Transverse colon (tissue), 3 donors: ENCODE measurements at regions not wholly inside any gene's neighbourhood (a gene's known extent, or its start where the extent isn't known, plus 50 kb on each side); places are given as distances from the start of the nearest gene placed in this dataset.
"Not testable (repeated sequence)": the region's sequence is repeated elsewhere in the genome, so short reads cannot be mapped to it uniquely, and the experiment has no call there.

Experiments used
- CTCF ChIP-seq, 5 experiments: fragments of 200-600 bp in 3 of 5; fragments of 450-650 bp in 2 of 5; sonication (generic) in 3 of 5; IDR thresholded peaks; 1 replicate in 2 of 5; 2 replicates in 3 of 5; pipeline ENCODE4 v1.5.1; 2016 to 2017; ENCODE audit warnings: antibody characterized with exemption in 5 of 5, inconsistent platforms in 3 of 5, mild to moderate bottlenecking in 2 of 5, moderate library complexity in 1 of 5
- POLR2A ChIP-seq: fragments of 450-650 bp; IDR thresholded peaks from one replicate; pipeline ENCODE4 v1.6.1; 2016; ENCODE audit warnings: antibody characterized with exemption, mild to moderate bottlenecking, moderate library complexity

GRCh38 chr17:71646890-71647289 lies 473.9 kb upstream of the SOX9 start:
- TF ChIP-seq POLR2A; CTCF (IDR thresholded peaks at IDR 0.05): not testable (repeated sequence)
